GM19351 (cell line): ENCODE measurements at regions not wholly inside any gene's neighbourhood (a gene's known extent, or its start where the extent isn't known, plus 50 kb on each side); places are given as distances from the start of the nearest gene placed in this dataset.
"Not testable (repeated sequence)": the region's sequence is repeated elsewhere in the genome, so short reads cannot be mapped to it uniquely, and the experiment has no call there.

Experiments
- ATAC-seq: cut with Tn5 transposase; IDR thresholded peaks from one replicate; pipeline ENCODE4 v1.9.1; 2021; ENCODE audit warnings: mild to moderate bottlenecking, moderate library complexity; ENCODE audit not compliant: unreplicated experiment

DNA sequence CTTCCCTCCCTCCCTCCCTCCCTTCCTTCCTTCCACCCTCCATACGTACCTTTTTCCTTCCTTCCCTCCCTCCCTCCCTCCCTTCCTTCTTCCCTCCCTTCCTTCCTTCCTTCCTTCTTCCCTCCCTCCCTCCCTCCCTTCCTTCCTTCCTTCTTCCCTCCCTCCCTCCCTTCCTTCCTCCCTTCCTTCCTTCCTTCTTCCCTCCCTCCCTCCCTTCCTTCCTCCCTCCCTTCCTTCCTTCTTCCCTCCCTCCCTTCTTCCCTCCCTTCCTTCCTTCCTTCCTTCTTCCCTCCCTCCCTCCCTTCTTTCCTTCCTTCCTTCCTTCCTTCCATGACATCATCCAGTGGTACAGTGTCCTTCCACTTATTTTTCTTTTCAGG, 394.9 kb upstream of the KCNMB2 start:
- ATAC-seq: not testable (repeated sequence)

DNA sequence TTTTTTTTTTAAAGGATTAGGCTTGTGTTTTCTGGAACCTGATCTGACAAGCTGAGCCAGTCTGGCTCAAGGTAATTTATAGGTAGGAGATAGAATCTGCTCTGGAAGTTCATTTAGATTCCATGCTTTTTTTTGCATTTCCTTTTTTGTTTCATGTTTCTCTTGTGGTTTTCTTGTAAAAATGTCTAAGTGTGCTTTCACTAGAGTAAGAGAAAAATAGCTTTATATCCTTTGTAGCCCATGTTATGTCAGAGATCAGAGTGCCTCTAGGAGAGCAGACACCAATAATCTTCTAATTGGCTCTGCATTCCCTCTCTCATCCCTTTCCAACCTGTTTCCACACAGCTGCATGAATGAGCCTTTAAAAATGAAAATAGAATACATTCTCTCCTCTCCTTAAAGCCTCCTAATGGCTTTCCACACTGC, 389.8 kb upstream of the KCNMB2 start:
- no peak for ATAC-seq

DNA sequence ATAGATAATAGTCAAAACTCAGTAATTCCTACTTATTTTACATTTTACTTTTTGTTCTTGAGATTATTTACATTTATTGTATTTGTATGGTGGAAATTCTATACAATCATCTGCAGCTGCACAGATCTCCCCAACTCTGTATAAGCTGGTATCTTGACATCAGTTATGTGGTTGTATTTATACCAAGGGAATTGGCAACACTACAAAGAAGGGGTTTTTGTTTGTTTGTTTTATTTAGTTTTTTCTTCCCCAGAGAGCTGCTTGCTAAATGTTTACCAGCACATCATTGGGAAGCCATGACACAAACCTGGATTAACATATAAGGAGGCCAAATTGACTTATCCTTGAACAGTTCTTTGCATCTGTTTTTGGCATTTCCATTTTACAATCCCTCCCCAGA, 389.2 kb upstream of the KCNMB2 start:
- no peak for ATAC-seq

DNA sequence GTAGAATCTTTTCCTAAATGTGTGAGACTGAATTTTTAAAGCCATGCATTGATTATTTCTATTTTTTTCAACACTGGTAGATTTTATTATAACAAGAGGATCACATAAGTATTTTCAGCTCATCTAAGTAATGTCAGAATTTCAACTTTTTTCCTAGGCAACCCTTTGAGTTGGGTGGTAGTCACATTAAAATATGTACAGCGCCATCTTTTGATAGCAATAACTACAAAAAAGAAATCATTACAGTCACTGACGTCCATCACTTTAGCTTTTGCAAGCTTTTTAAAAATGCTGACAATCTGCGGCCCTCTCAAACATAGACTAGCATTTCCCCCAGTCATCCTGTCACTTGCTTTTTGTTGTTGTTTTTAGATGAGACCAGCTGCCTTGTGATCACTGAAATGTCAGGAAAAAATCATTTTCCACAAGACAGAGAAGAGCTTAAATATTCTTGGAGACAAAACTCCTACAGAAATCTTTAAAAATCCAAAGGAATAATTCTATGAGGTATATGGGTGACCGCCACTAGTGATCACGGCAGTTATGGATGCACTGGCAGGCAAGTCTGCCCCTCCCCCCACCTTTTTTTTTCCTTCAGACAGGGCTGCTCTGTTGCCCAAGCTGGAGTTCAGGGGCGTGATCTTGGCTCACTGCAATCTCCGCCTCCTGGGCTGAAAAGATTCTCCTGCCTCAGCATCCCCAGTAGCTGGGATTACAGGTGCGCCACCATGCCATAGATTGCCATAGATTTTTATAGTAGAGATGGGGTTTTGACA, 384.0 kb upstream of the KCNMB2 start:
- ATAC-seq: no peak

DNA sequence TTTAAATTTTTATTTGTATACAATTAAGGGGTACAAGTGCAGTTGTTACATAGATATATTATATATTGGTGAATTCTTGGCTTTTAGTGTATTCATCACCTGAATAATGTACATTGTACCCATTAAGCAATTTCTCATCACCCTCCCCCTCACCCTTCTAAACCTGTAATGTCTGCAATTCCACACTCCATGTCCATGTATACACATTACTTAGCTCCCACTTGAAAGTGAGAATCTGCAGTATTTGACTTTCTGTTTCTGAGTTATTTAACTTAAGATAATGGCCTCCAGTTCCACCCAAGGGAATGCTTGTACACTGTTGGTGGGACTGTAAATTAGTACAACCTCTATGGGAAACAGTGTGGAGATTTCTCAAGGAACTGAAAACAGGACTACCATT, 383.2 kb upstream of the KCNMB2 start:
- no peak for ATAC-seq

DNA sequence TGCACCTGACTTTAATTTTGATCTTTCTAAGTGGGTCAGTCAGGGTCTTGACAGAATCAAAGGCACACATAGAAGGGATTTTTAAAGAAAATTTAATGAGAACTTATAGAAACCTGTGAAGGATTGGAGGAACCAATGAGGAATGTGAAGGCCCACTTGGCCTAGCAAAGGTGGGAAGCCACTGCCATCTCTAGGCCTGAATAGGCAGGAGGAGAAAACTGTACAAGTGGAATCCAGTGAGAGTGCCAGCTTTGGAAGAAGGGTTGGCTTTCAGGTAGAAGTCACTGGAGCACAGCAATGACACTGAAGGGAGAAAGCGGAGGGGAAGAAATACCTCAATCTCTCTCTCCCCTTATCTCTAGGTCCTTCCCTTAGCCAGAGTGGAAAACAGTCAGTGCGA, 380.7 kb upstream of the KCNMB2 start:
- ATAC-seq: no peak

DNA sequence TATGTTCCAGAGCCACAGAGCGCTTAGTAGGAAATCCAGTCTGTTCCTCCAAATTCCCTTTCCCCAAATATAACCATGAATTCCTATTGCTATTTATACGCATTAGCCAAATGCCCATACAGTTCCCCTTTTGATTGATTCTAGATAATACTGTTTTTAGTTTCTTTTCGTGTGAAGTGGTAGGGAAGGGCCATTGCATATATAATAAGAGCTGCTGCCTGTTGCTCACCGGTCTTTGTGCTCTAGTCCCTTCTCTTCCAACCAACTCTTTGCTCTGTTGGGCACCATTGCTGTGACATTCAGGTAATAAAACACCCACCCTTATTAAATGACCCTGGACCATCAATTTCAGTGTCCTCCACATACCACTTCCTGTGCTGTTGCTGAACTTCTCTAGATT, 379.9 kb upstream of the KCNMB2 start:
- ATAC-seq: no peak

DNA sequence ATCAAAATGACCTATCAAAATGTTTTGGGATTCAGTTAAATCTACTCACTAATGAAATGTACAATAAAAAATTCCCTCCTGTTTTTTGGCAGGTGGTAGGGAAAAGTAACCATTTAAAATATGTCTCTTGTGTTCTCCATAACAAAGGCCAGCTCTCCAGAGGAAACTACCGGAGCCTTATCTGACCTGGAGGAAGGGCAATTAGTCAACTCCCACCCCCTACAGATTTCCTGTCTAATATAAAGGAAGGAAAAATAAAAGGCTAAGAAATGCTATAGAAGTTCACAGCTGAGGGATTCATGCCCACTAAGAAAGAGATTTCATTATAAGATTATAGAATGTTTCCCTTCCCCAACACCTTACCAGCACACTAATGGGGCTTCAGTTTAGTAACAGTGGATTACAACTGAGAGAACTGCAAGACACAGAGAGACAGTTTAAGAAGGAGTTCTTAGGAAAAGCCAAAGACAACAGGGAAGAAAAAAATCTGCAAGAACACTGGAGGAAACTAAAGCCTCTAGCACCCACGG, 376.5 kb upstream of the KCNMB2 start:
- ATAC-seq: no peak

DNA sequence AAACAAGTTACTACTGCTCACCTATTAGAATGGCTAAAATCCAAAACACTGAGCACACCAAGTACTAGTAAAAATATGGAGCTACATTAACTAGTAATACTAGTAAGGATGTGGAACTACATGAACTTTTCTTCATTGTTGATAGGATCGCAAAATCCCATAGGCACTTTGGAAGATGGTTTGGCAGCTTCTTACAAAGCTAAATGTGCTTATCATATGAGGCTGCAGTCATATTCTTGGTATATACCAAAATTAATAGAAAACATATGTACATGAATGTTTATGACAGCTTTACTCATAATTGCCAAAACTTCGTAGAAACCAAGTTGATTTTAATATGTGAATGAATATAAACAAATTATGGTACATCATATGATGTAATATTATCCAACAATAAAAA, 366.8 kb upstream of the KCNMB2 start:
- no peak for ATAC-seq

DNA sequence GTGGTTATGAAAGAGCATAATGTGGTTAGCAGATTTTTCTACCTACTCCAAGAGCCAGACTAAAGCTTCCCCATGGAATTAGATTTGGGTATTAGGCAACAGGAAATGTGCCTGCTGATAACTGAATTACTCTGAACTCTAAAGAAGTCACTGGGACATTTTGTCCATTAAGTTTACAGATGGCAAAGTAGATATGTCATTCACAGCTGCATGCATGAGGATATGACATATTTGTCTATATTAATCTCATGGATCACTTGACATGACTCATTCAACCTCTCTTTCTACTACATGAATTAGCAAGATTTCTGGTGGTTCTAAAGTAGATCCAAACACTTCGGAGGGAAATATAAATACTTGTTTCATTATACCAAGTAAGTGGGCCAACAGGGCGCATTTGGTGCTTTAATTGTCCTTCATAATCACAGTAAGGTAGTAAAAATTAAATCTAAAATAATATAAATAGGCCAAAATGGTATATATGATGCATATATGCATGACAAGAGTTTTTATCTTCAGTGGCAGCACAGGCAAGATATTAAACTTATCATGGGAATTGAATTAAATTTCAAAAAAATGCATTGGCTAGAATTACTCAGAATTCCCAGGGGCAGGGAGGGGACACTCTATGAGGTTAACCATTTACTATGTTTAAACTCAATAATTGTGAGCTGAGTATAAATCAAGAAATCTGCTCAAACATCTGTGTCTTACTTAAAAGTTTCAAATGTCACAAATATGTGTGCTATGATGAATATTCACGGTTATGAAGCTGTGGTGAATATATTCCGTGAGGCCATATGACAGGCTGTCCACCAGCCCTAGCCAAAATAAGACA, 365.3 kb upstream of the KCNMB2 start:
- no peak for ATAC-seq

DNA sequence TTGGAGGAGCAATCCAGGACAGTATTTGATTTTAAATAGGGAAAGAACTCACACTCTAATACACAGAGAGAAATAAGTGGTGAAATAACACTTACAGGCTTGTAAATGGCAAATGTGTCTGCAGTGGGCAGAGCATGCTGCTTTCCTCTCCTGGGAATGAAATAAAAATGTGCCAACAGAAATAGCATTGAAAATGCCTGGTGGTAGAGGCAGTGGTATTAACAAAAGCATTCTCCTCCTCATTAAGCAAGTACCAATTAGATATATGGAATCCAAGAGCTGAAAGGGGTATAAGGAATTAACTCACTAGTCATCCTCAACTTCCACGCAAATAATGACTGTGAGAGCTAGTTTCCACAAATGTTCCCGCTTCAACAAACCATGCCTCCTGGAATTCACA, 364.1 kb upstream of the KCNMB2 start:
- ATAC-seq: no peak

DNA sequence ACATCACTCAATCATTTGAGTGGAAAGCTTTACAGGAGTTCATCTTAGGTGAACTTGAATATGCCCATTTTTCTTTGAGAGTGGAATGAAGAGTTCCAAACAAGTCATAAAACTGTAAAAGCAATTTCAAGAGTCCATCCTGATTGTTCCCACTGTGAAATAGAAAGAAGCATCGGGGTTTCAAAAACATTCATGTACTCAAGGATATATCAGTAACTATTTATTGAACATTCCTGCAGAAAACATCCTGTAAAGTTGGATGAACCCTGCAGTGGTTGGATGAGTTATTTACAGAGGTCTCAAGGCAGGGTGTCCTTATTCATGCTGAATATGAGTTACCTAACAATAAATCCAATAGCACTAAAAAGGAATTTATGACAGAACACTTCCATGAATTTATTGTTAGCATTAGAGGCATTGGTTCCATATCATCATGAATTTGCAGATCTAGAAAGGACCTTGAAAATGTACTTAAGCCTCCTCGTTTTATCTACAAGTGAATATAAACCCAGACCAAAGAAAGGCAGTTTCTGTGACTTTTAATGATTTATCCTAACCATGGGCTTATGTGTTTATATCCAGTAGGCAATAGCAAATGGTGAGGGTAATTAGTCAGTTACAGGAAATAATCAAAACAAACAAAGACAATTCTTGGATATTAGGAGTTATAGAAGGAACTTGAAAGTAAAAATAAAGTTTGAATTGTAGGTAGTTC, 361.9 kb upstream of the KCNMB2 start:
- no peak for ATAC-seq

DNA sequence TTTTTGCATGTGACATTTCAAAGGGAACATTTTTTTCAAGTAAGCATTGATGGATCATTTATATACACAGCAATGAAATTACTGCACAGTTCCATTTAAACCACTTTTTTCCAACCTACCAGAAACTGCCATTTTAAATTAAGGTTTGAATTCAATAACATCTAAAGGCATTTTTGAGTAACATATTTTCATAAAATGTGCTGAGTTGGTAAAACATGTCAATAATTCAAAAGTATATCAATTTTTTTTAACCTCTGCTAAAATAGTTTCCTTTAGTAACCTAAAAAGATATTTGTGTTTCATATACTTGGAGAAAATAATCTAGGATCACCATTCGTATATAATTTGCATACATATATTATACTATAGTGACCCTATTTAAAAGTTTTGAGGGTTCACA, 355.1 kb upstream of the KCNMB2 start:
- ATAC-seq: no peak

DNA sequence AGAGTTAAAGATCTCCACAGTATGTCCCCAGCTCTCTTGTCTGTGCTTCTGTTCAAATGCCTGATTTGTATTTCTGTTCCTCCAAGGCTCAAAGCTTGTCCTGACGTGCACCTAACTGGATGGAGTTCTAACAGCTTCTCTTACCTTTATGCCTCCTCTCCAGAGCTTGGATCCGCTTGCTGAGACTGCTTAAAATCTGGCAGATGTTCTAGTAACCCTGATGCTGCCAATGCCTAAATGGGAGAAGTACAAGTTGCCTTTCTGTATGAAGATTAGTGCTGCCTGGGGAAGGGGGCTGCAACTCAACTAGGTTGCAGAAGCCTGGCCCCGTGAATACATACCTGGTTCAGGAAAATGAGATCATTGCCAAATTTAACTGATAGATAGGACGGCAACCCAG, 354.5 kb upstream of the KCNMB2 start:
- ATAC-seq: no peak

DNA sequence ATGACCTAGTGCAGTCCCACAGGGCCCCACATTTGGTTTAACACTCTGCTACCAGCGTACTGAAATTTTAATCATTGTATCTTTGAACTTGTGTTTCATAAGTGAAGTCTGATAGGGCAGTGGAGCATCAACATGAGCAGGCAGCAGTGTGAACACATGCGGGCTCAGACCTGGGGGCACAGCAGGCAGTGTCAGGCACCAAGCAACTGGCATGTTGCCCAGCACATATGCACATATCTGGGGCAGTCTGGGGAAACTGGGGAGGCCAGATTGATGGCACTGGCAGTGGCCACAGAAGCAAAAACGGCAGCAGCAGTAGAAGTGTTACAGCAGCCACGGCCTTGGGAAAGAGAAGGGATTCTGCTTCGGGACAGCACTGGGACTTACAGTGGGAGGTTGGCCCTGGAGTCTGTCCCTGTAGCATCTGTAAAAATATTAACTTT, 353.9 kb upstream of the KCNMB2 start:
- ATAC-seq: no peak

DNA sequence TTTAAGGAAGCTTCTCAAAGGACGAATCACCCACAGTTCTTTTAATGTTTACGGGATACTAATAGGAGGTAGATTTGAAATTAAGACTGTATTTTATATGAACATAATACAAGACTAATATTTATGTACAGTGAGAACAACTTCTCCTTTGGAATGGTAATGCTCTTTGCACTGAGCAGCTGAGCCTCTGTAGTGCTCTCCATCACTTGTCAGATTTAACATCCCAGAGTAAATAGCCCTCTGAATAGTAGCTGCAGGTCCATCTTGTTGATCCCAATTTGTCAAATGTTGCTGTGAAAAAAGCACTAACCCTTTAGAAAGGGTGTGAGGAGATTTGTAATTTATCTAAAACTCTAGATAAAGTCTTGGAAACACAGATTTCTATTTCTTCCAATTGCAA, 351.4 kb upstream of the KCNMB2 start:
- ATAC-seq: no peak

DNA sequence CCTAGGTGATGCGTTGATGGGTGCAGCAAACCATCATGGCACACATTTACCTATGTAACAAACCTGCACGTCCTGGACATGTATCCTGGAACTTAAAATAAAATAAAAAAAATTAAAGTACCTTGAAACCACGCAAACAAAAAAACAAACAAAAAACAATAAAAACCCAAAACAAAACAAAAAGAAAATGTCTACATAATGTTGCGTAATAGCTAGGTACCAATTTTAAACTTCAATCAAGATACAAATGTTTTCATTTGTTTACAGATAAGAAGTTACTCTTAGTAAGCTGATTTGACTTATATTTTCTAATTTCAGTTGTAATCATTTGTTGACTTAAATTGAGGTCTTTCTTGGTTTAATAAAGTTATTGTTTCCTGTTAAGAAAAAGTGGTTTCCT, 349.6 kb upstream of the KCNMB2 start:
- ATAC-seq: no peak

DNA sequence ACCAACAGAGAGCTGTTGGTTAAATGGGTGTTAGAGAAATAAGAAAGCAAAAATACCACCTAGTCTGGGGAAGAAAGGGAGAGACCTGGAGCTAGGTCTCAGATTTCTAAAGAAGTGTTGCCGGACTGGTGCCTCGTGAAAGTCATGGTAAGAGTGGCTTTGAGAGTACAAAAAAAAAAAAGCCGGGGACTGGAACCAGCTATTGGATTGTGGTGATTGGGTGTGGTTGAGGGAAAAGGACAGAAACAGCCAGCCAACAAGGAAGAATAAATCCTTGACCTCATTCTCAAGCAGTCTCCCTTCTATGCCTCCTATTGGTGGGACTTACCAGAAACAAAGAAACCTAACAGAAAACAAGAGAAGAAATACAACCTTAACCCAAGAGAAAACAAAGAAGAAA, 346.4 kb upstream of the KCNMB2 start:
- no peak for ATAC-seq

DNA sequence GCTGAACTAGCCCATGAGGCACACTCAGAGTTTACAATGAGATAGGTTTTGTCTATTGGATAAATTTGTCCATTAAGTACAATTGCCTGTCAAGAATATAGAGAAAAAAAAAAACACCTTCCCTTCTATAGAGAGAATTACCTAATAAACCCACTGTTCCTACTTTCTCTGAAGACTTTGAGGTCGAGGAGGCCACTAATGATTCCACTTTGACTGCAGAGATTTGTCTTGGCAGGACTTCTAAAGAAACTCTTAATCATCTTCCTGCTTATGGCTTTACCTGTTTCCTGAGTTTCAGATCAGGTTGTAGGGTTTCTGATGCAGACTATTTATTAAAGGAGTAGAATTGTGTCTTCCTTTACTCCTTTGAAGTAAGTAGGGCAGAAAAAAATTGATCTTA, 342.4 kb upstream of the KCNMB2 start:
- no peak for ATAC-seq

DNA sequence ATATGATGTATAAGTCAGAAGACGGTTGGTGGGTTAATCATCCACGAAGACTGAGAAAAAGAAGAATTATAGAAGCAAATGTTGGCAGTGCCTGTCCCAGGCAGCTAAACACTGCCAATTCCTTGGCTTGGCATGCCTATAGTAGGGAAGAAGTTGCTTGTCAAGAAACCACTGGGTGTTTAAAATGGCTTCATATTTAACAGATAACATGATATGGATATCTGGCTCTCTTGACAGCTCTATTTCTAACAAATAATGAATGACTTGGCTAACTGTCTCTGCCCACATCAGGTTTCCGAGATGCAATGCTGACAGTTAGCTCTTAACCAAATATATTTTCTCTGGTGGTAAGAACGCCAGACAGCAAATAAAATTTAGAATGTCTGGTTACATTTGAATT, 341.7 kb upstream of the KCNMB2 start:
- no peak for ATAC-seq

DNA sequence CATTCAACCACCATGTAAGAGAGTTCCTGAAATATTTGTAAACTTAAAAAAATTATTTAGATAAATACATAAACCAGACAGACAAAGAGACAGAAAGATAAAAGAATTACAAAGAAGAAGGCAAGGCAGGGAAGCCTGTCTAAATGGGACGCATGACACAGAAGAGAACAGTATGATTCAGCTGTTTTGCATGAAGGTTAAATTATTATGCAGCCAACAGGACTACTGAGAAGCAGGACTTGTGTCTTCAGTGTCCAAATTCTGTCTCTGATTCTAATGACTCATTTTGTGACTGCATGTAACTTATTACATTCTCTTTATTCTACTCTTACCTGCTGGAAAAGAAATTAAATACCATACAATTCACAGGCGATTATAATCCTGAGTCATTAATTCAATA, 340.4 kb upstream of the KCNMB2 start:
- ATAC-seq: peak; percentile 76
